HCT116 (cell line): ENCODE measurements at regions not wholly inside any gene's neighbourhood (a gene's known extent, or its start where the extent isn't known, plus 50 kb on each side); places are given as distances from the start of the nearest gene placed in this dataset.
A peak's percentile ranks its signal among the peaks of the same experiment; 100 is the strongest.

Source experiments
- CTCF ChIP-seq, 3 experiments: fragments of 200-600 bp in 1 of 3; sonication (generic) in 1 of 3; IDR thresholded peaks in 2 of 3; conservative IDR thresholded peaks in 1 of 3; 2 replicates each; pipeline ENCODE4 v1.5.1; 2012 to 2017; ENCODE audit warnings: low read depth in 2 of 3, low read length in 2 of 3, antibody characterized with exemption in 1 of 3, borderline replicate concordance in 1 of 3, control low read depth in 1 of 3, mild to moderate bottlenecking in 1 of 3, mixed read lengths in 1 of 3, mixed run types in 1 of 3, moderate library complexity in 1 of 3; ENCODE audit not compliant: insufficient read depth in 1 of 3
- EGR1 ChIP-seq: IDR thresholded peaks from 2 replicates; pipeline ENCODE4 v1.6.1; 2012; ENCODE audit warnings: low read depth
- EZH2 ChIP-seq: fragments of 200-600 bp; sonication (generic); IDR thresholded peaks from 2 replicates; pipeline ENCODE4 v1.6.1; 2017; ENCODE audit warnings: antibody characterized with exemption, mixed run types
- EZH2phosphoT487 ChIP-seq: fragments of 200-600 bp; IDR thresholded peaks from 2 replicates; pipeline ENCODE4 v1.6.1; 2018; ENCODE audit warnings: antibody characterized with exemption, borderline replicate concordance
- FOSL1 ChIP-seq: IDR thresholded peaks from 2 replicates; pipeline ENCODE4 v1.6.1; 2012; ENCODE audit warnings: low read depth
- JUND ChIP-seq: IDR thresholded peaks from 2 replicates; pipeline ENCODE4 v1.6.1; 2012
- POLR2A ChIP-seq: IDR thresholded peaks from 2 replicates; pipeline ENCODE4 v1.7.0; 2011; ENCODE audit warnings: borderline replicate concordance; ENCODE audit not compliant: insufficient read depth, insufficient read length; ENCODE audit errors: extremely low read depth
- POLR2AphosphoS5 ChIP-seq: IDR thresholded peaks from 2 replicates; pipeline ENCODE4 v1.6.1; 2011; ENCODE audit warnings: mild to moderate bottlenecking, low read depth, low read length, moderate library complexity
- RAD21 ChIP-seq: IDR thresholded peaks from 2 replicates; pipeline ENCODE4 v1.6.1; 2012; ENCODE audit warnings: low read depth, mild to moderate bottlenecking
- REST ChIP-seq: IDR thresholded peaks from 2 replicates; pipeline ENCODE4 v1.6.1; 2012; ENCODE audit warnings: low read depth
- SP1 ChIP-seq: IDR thresholded peaks from 2 replicates; pipeline ENCODE4 v1.6.1; 2012; ENCODE audit warnings: low read depth
- TCF7L2 ChIP-seq: IDR thresholded peaks from 2 replicates; pipeline ENCODE4 v1.7.0; 2011; ENCODE audit warnings: borderline replicate concordance, inconsistent platforms; ENCODE audit not compliant: insufficient read depth, insufficient read length; ENCODE audit errors: extremely low read depth
- ZNF274 ChIP-seq: fragments of 200-500 bp; sonication (Bioruptor generic); IDR thresholded peaks from 2 replicates; pipeline ENCODE4 v1.6.1; 2014; ENCODE audit warnings: mild to moderate bottlenecking, low read depth, low read length, inconsistent platforms

GRCh38 chr9:21560281-21560745, 78.2 kb upstream of the IFNE start:
- no peak for TF ChIP-seq CTCF (IDR thresholded peaks at IDR 0.05 in 2 of 3, conservative IDR thresholded peaks at IDR 0.05 in 1 of 3; ENCODE audit: borderline replicate concordance in 1 of 3, insufficient read depth in 1 of 3, low read depth in 2 of 3, low read length in 2 of 3)
- no peak for TF ChIP-seq EZH2phosphoT487
- TF ChIP-seq SP1: no peak
- TF ChIP-seq POLR2A: no peak
- no peak for TF ChIP-seq TCF7L2
- no peak for TF ChIP-seq FOSL1
- TF ChIP-seq EGR1: no peak
- TF ChIP-seq POLR2AphosphoS5: peak; percentile 7; the same call in 1 of the 2 replicates
- TF ChIP-seq JUND: no peak; the same call in 1 of the 2 replicates
- no peak for TF ChIP-seq EZH2
- TF ChIP-seq RAD21: no peak
- no peak for TF ChIP-seq ZNF274
- no peak for TF ChIP-seq REST
